ENCODE measurements at regions not wholly inside any gene's neighbourhood (a gene's known extent, or its start where the extent isn't known, plus 50 kb on each side); places are given as distances from the start of the nearest gene placed in this dataset.

GRCh38 chr2:117071556-117072102 lies 742.9 kb upstream of the DDX18 start:
- no peak for DNase-seq (ENCODE audit: low spot score)

- DNase-seq (ENCODE audit: low spot score), result no peak
Observed at GRCh38 chr2:117074756-117075155, 739.7 kb upstream of the DDX18 start.

- DNase-seq (ENCODE audit: low spot score), result no peak
Observed at GRCh38 chr2:117085256-117085655, 729.2 kb upstream of the DDX18 start.

- no peak for DNase-seq (ENCODE audit: low spot score)
Observed at GRCh38 chr2:117085737-117086136, 728.8 kb upstream of the DDX18 start.

- DNase-seq (ENCODE audit: low spot score), result no peak
Observed at GRCh38 chr2:117086174-117086942, 728.1 kb upstream of the DDX18 start.

GRCh38 chr2:117086943-117087250 lies 727.6 kb upstream of the DDX18 start:
- DNase-seq (ENCODE audit: low spot score), result no peak

GRCh38 chr2:117087535-117088291 lies 726.8 kb upstream of the DDX18 start:
- DNase-seq (ENCODE audit: low spot score), result no peak

GRCh38 chr2:117091041-117091837 lies 723.3 kb upstream of the DDX18 start:
- no peak for DNase-seq (ENCODE audit: low spot score)

GRCh38 chr2:117101613-117102012 lies 712.9 kb upstream of the DDX18 start:
- DNase-seq (ENCODE audit: low spot score), result no peak

- no peak for DNase-seq (ENCODE audit: low spot score)
Observed at GRCh38 chr2:117108741-117109267, 705.7 kb upstream of the DDX18 start.

GRCh38 chr2:117118994-117119393 lies 695.5 kb upstream of the DDX18 start:
- DNase-seq (ENCODE audit: low spot score), result no peak

- DNase-seq (ENCODE audit: low spot score), result no peak
Observed at GRCh38 chr2:117123362-117123761, 691.1 kb upstream of the DDX18 start.

- no peak for DNase-seq (ENCODE audit: low spot score)
Observed at GRCh38 chr2:117126656-117127055, 687.8 kb upstream of the DDX18 start.

GRCh38 chr2:117127680-117128079 lies 686.8 kb upstream of the DDX18 start:
- DNase-seq (ENCODE audit: low spot score), result no peak

GRCh38 chr2:117128461-117128860 lies 686.0 kb upstream of the DDX18 start:
- DNase-seq (ENCODE audit: low spot score), result no peak

GRCh38 chr2:117137371-117137770 lies 677.1 kb upstream of the DDX18 start:
- no peak for DNase-seq (ENCODE audit: low spot score)

GRCh38 chr2:117169036-117169765 lies 645.3 kb upstream of the DDX18 start:
- no peak for DNase-seq (ENCODE audit: low spot score)

- DNase-seq (ENCODE audit: low spot score), result no peak
Observed at GRCh38 chr2:117170897-117171296, 643.6 kb upstream of the DDX18 start.

- DNase-seq (ENCODE audit: low spot score), result no peak
Observed at GRCh38 chr2:117179405-117179804, 635.1 kb upstream of the DDX18 start.

- DNase-seq (ENCODE audit: low spot score), result no peak
Observed at GRCh38 chr2:117190856-117191559, 623.5 kb upstream of the DDX18 start.

GRCh38 chr2:117195381-117195780 lies 619.1 kb upstream of the DDX18 start:
- DNase-seq (ENCODE audit: low spot score), result no peak

Data from NAMALWA (cell line).